Hindlimb muscle (tissue), 1 donor: ENCODE measurements at regions not wholly inside any gene's neighbourhood (a gene's known extent, or its start where the extent isn't known, plus 50 kb on each side); places are given as distances from the start of the nearest gene placed in this dataset.

Experiments
- DNase-seq: peaks from one replicate; pipeline ENCODE4 v3.0.0-alpha.2; 2013

- DNase-seq = no peak
Observed at GRCh38 chr16:73210686-73211085, 162.8 kb upstream of the ZFHX3 start.

- no peak for DNase-seq
Observed at GRCh38 chr16:73210084-73210483, 162.2 kb upstream of the ZFHX3 start.

GRCh38 chr16:73209190-73209589, 161.3 kb upstream of the ZFHX3 start:
- no peak for DNase-seq

- DNase-seq = no peak
Observed at GRCh38 chr16:73206151-73206707, 158.3 kb upstream of the ZFHX3 start.

GRCh38 chr16:73205153-73205886, 157.4 kb upstream of the ZFHX3 start:
- no peak for DNase-seq

GRCh38 chr16:73204359-73205152, 156.6 kb upstream of the ZFHX3 start:
- no peak for DNase-seq

GRCh38 chr16:73202161-73202729, 154.3 kb upstream of the ZFHX3 start:
- DNase-seq = no peak

GRCh38 chr16:73199214-73199613, 151.3 kb upstream of the ZFHX3 start:
- no peak for DNase-seq

GRCh38 chr16:73198481-73198880, 150.6 kb upstream of the ZFHX3 start:
- DNase-seq = no peak

GRCh38 chr16:73197598-73197997, 149.7 kb upstream of the ZFHX3 start:
- no peak for DNase-seq

- DNase-seq = no peak
Observed at GRCh38 chr16:73196670-73197069, 148.7 kb upstream of the ZFHX3 start.

- no peak for DNase-seq
Observed at GRCh38 chr16:73193464-73193863, 145.5 kb upstream of the ZFHX3 start.

- no peak for DNase-seq
Observed at GRCh38 chr16:73192232-73192894, 144.4 kb upstream of the ZFHX3 start.

- DNase-seq = no peak
Observed at GRCh38 chr16:73191660-73192046, 143.7 kb upstream of the ZFHX3 start.

- DNase-seq = no peak
Observed at GRCh38 chr16:73190688-73191659, 143.0 kb upstream of the ZFHX3 start.

GRCh38 chr16:73190256-73190655, 142.3 kb upstream of the ZFHX3 start:
- no peak for DNase-seq

- no peak for DNase-seq
Observed at GRCh38 chr16:73189136-73189535, 141.2 kb upstream of the ZFHX3 start.

- no peak for DNase-seq
Observed at GRCh38 chr16:73186752-73187601, 139.0 kb upstream of the ZFHX3 start.

GRCh38 chr16:73185737-73186136, 137.8 kb upstream of the ZFHX3 start:
- no peak for DNase-seq

- DNase-seq = no peak
Observed at GRCh38 chr16:73183611-73184092, 135.7 kb upstream of the ZFHX3 start.
